ENCODE measurements at regions not wholly inside any gene's neighbourhood (a gene's known extent, or its start where the extent isn't known, plus 50 kb on each side); places are given as distances from the start of the nearest gene placed in this dataset.

DNA sequence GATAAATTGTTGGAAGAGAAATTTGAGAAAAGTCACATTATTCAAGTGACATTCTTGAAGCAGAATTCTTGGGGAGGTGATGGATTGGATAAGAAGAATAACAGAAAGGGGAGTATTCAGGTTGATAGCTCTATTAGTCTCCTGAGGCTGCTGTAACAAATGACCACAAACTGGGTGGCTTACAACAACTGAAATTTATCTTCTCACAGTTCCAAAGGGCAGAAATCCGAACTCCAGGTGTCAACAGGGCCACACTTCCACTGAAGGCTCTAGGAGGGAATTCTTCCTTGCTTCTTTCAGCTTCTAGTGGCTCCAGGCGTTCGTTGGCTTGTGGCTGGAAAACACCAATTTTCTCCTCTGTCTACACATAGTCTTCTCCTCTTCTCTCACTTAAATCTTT, 99.8 kb downstream of the TES start:
- Histone ChIP-seq H3K4me3 (no peak overlapping the region), H3K9me3 (no peaks in the 10 kb centered on the region), H3K4me1 (ENCODE audit: low read depth) (no peaks in the 10 kb centered on the region), H3K36me3 (ENCODE audit: low read depth) (no peaks in the 10 kb centered on the region)
- no peak for ATAC-seq
- DNase-seq: no peak
- TF ChIP-seq, protein P1, sequence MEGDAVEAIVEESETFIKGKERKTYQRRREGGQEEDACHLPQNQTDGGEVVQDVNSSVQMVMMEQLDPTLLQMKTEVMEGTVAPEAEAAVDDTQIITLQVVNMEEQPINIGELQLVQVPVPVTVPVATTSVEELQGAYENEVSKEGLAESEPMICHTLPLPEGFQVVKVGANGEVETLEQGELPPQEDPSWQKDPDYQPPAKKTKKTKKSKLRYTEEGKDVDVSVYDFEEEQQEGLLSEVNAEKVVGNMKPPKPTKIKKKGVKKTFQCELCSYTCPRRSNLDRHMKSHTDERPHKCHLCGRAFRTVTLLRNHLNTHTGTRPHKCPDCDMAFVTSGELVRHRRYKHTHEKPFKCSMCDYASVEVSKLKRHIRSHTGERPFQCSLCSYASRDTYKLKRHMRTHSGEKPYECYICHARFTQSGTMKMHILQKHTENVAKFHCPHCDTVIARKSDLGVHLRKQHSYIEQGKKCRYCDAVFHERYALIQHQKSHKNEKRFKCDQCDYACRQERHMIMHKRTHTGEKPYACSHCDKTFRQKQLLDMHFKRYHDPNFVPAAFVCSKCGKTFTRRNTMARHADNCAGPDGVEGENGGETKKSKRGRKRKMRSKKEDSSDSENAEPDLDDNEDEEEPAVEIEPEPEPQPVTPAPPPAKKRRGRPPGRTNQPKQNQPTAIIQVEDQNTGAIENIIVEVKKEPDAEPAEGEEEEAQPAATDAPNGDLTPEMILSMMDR (IDR thresholded peaks at IDR 0.05): no peak
- intact Hi-C loops (cut with DNase I, micrococcal nuclease): no loop called here

DNA sequence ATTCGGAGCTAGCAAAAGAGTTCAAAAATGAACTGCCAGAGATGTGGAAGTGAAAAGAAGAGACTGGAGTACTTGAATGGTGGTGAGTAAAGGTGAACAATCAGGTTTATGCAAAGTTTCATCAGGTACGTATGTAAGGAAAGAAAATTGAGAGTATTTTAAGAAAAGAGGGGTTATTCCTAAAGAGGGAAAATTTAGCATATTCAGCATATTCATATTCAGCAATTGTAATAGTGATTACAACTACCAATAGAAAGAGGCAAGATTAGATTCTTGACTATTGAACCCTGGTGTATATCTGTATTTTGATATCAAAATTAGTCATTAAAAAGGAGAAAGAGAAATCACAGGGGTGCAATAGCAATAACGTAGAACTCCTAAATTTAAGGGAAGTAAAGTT, 100.9 kb downstream of the TES start:
- H3K9me3 ChIP-seq: no peaks in the 10 kb centered on the region
- no peak for DNase-seq
- ATAC-seq: no peak
- TF ChIP-seq, protein P1 (IDR thresholded peaks at IDR 0.05): no peak
- H3K36me3 ChIP-seq (ENCODE audit: low read depth): no peaks in the 10 kb centered on the region
- no peaks in the 10 kb centered on the region for H3K4me1 ChIP-seq (ENCODE audit: low read depth)
- no peak overlapping the region for H3K4me3 ChIP-seq
- intact Hi-C loops (cut with DNase I, micrococcal nuclease): no loop called here

DNA sequence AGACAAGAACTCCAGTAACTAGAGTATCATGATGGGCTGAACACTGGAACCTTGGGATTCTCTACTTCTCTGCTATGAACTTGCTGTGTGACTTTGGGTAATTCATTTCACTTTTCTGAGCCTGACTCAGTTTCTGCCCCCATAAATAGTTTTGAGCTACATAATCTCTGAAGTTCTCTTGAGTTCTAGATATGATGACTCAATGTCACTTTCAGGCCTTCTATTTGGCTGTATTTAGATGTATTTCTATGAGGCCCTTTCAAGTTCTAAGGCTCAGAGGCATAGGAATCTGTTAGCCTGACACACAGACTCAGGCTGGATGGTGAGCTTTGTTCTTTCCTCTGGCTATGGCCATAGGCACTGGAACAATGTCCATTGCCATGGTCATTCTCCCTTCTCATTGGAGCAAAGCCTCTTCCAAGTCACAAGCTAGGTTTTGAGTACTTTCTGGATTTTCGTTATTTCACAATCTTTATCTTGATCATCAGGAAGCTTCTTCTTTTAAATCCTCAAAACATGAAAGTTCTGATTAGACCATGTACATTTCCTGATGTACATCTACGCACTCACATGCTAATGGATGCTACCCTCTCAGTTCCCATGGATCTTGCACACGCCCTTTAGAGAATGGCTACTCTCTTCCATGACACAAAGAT, 101.6 kb downstream of the TES start:
- intact Hi-C loops (cut with DNase I, micrococcal nuclease): no loop called here
- no peak overlapping the region for H3K4me3 ChIP-seq
- no peak for ATAC-seq

DNA sequence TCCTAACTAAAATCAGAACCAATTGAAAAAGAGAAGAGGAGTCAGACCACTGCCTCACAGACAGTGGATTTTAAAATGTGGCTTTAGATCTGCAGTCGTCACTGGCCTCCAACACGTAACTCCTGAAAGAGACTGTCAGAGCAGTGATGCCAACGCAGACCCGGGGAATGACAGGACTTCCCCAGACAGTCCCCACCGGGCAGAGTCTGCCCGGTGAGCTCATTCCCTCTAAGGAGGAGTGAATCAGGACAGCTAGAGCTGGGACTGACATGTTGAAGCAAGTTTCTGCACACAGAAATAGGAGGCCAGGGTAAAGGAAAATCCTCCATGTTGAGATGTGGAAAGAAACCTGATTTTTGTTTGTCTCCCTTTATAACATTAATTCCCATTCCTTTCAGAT, 105.0 kb downstream of the TES start:
- Histone ChIP-seq H3K36me3 (ENCODE audit: low read depth) (no peaks in the 10 kb centered on the region), H3K9me3 (no peaks in the 10 kb centered on the region), H3K4me3 (no peak overlapping the region), H3K4me1 (ENCODE audit: low read depth) (no peaks in the 10 kb centered on the region)
- no peak for DNase-seq
- no peak for ATAC-seq
- intact Hi-C loops (cut with DNase I, micrococcal nuclease): no loop called here
- TF ChIP-seq, protein P1 (IDR thresholded peaks at IDR 0.05): no peak

More for the DNA sequence above, 101.6 kb downstream of the TES start:
- Histone ChIP-seq H3K9me3 (no peaks in the 10 kb centered on the region), H3K36me3 (ENCODE audit: low read depth) (no peaks in the 10 kb centered on the region), H3K4me1 (ENCODE audit: low read depth) (no peaks in the 10 kb centered on the region)
- DNase-seq: no peak
- TF ChIP-seq, protein P1 (IDR thresholded peaks at IDR 0.05): no peak

DNA sequence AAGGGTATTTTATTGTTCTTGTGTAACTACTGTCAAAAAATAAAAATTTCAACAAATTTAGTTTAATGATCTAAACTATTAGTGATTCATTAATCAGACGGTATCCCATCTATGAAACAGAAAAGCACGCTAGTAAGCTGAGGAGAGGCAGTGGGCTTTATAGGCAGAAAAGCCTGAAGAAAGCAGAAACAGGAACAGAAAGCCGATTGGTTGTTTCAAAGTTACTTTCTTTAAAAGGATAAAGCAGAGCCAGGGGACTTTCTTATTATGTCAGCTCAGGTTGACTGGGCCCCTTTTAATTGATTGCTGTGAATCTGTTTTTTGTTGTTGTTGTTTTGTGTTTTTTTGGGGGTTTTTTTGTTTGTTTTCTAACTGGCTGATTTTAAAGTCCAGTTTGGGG, 105.5 kb downstream of the TES start:
- DNase-seq (no peak), ATAC-seq (no peak)
- TF ChIP-seq, protein P1 (IDR thresholded peaks at IDR 0.05): no peak
- no peak overlapping the region for H3K4me3 ChIP-seq
- H3K4me1 ChIP-seq (ENCODE audit: low read depth): no peaks in the 10 kb centered on the region
- intact Hi-C loops (cut with DNase I, micrococcal nuclease): no loop called here
- no peaks in the 10 kb centered on the region for H3K36me3 ChIP-seq (ENCODE audit: low read depth)
- no peaks in the 10 kb centered on the region for H3K9me3 ChIP-seq
